SK-N-SH (cell line): ENCODE measurements at regions not wholly inside any gene's neighbourhood (a gene's known extent, or its start where the extent isn't known, plus 50 kb on each side); places are given as distances from the start of the nearest gene placed in this dataset.
"Not testable (repeated sequence)": the region's sequence is repeated elsewhere in the genome, so short reads cannot be mapped to it uniquely, and the experiment has no call there.

Experiments
- FOXJ3 ChIP-seq: sonication (generic); formaldehyde crosslinking; IDR thresholded peaks from 2 replicates; pipeline ENCODE4 v1.5.1; 2020; ENCODE audit warnings: mild to moderate bottlenecking, missing genetic modification reagents
- MXI1 ChIP-seq: IDR thresholded peaks from 2 replicates; pipeline ENCODE4 v1.6.1; 2012; ENCODE audit warnings: mild to moderate bottlenecking, low read depth, low read length, improper control_type of control experiment
- NRF1 ChIP-seq: IDR thresholded peaks from 2 replicates; pipeline ENCODE4 v1.6.1; 2012; ENCODE audit warnings: low read depth, mild to moderate bottlenecking, low read length
- POLR2AphosphoS5 ChIP-seq: IDR thresholded peaks from 2 replicates; pipeline ENCODE4 v1.6.1; 2012; ENCODE audit warnings: low read depth, low read length
- TF ChIP-seq, protein P1 (sequence below): fragments of 200-600 bp; sonication (generic); IDR thresholded peaks from 2 replicates; pipeline ENCODE4 v1.6.1; 2017; ENCODE audit warnings: antibody characterized with exemption, mild to moderate bottlenecking, moderate library complexity
- TF ChIP-seq, protein P2 (sequence below): IDR thresholded peaks from 2 replicates; pipeline ENCODE4; 2012

DNA sequence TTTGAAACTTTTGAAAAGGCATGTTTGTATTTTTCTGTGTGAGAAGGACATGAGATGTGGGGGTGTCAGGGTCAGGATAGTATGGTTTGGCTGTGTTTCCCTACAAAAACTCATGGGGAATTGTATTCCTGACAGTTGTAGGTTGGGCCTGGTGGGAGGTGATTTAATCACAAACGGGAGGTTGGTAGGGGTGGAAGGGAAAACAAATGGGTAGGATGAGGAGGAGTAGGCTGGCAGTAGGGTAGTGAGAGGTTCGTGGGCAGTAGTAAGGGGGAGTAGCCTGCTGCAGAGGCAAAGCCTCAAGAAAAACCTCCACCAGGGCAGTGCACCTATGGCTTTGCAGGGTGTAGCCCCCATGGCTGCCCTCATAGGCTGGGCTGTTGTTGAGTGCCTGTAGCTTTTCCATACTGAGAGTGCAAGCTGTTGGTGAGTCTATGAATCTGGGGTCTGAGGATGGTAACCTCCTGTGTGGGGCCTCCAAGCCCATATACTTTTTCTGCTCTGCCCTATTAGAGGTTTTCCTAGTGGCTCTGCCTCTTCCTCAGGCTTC is 587.7 kb downstream of the CWH43 start:
- TF ChIP-seq, protein P1, sequence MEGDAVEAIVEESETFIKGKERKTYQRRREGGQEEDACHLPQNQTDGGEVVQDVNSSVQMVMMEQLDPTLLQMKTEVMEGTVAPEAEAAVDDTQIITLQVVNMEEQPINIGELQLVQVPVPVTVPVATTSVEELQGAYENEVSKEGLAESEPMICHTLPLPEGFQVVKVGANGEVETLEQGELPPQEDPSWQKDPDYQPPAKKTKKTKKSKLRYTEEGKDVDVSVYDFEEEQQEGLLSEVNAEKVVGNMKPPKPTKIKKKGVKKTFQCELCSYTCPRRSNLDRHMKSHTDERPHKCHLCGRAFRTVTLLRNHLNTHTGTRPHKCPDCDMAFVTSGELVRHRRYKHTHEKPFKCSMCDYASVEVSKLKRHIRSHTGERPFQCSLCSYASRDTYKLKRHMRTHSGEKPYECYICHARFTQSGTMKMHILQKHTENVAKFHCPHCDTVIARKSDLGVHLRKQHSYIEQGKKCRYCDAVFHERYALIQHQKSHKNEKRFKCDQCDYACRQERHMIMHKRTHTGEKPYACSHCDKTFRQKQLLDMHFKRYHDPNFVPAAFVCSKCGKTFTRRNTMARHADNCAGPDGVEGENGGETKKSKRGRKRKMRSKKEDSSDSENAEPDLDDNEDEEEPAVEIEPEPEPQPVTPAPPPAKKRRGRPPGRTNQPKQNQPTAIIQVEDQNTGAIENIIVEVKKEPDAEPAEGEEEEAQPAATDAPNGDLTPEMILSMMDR: not testable (repeated sequence)
- not testable (repeated sequence) for TF ChIP-seq MXI1, NRF1, FOXJ3, POLR2AphosphoS5
- TF ChIP-seq, protein P2, sequence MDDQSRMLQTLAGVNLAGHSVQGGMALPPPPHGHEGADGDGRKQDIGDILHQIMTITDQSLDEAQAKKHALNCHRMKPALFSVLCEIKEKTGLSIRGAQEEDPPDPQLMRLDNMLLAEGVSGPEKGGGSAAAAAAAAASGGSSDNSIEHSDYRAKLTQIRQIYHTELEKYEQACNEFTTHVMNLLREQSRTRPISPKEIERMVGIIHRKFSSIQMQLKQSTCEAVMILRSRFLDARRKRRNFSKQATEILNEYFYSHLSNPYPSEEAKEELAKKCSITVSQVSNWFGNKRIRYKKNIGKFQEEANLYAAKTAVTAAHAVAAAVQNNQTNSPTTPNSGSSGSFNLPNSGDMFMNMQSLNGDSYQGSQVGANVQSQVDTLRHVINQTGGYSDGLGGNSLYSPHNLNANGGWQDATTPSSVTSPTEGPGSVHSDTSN: not testable (repeated sequence)
